GM23248 (cell line): ENCODE measurements at regions not wholly inside any gene's neighbourhood (a gene's known extent, or its start where the extent isn't known, plus 50 kb on each side); places are given as distances from the start of the nearest gene placed in this dataset.

Source experiments
- EZH2 ChIP-seq: fragments of 200-600 bp; sonication (generic); IDR thresholded peaks from 2 replicates; pipeline ENCODE4 v1.6.1; 2018; ENCODE audit warnings: antibody characterized with exemption, mild to moderate bottlenecking; ENCODE audit not compliant: insufficient read depth, poor library complexity, severe bottlenecking
- EZH2phosphoT487 ChIP-seq: fragments of 200-600 bp; sonication (generic); IDR thresholded peaks from 2 replicates; pipeline ENCODE4 v1.6.1; 2018; ENCODE audit warnings: antibody characterized with exemption, moderate library complexity, mild to moderate bottlenecking, low read depth; ENCODE audit not compliant: insufficient read depth

GRCh38 chr20:19908576-19908975 lies 108.6 kb upstream of the NAA20 start:
- TF ChIP-seq EZH2 = no peak
- no peak for TF ChIP-seq EZH2phosphoT487
